Stimulated activated CD4-positive, alpha-beta T cell treated with anti-CD3 and anti-CD28 coated beads, Interleukin-1b, Interleukin-23, amount 100 ng/mL, for 48 hours (primary cell): ENCODE measurements at regions not wholly inside any gene's neighbourhood (a gene's known extent, or its start where the extent isn't known, plus 50 kb on each side); places are given as distances from the start of the nearest gene placed in this dataset.

Experiments
- DNase-seq: peaks from one replicate; pipeline ENCODE4 v3.0.0-alpha.2; 2020

DNA sequence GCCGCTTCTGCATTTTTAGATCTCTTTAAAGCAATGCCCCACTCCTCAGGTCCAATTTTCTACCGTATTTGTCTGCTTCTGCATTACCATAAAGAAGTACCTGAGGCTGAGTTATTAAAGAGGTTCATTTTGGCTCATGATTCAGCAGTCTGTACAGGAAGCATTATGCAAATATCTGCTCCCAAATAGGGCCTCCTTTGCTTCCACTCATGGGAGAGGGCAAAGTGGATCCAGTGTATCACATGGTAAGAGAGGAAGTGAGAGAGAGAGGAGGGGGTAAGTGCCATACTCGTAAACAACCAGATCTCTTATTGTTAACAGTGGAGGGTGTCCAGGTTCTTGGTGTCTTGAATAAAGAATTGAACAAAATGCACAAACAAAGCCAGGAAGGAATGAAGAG, 316.1 kb upstream of the SEL1L start:
- no peak for DNase-seq

DNA sequence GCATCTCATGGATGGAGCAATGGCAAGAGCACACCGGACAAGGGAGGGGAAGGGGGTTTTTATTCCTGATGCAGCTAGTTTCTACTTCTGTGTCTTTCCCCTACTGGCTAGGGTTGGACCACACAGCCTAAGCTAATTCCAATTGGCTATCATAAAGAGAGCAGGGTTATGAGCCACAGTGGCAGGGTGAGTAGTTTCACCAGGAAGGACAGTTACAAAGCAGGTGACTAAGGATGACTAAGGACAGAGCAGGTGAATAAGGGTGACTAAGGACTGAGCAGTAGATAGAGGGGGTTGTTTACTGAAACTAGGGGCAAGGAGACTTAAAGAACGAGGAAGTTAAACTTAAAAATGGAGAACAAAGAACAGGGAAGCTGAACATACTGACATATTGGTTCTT, 321.4 kb upstream of the SEL1L start:
- no peak for DNase-seq

DNA sequence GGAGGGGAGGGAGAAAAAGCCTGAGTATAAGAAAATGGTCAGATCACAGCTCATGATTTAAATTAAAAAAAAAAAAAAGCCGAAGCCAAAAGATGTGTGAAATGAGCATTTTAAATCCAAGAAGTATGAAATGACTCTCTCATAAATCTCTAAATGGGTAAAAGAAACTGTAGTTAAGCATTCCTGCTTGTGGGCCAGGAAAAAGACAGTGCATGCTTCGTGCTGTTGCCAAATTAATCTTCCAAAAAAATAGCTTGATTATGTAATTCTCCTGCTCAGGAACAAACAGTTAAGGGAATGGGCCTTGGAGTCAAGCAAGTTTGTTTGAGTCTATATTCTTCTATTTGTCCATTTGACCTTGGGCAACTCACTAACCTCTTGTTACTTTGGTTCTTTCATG, 325.4 kb upstream of the SEL1L start:
- DNase-seq: no peak

DNA sequence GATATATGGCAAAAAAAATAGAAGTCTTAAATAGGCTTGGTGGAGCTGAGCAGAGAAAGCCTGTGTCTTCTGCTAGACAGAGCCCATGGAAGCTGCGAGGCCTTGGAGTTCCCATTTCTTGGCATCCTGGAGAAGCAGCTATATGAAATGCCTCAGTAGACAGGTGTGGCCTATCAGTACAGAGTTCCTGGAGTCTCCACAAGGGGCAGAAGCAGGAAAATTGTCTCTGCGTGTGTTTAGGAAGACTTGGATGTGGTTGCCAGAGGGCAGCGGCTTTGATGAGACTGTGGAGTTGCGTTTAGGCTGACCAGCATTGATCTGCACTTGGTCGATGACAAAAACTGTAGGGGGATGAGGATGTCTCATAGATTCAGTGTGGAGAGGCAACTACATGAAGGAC, 334.5 kb upstream of the SEL1L start:
- DNase-seq: no peak

DNA sequence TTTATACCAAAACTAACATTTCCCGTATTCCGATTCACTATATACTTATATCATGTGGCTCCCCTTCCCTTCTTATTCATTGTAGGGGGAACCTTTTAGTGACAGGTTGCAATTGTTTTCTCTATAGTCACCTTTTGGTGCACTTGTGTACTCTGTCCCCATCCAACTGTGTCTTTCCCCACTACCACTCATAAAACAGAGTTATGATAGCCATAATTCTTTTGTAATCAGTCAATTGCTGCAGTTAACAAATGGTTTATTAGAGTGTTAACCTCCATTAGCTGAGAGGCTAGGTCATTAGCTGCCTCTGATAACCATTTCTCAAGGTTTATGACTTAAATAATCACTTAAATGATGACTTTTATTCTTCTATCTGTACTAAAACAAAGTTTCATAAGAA, 338.1 kb upstream of the SEL1L start:
- no peak for DNase-seq

DNA sequence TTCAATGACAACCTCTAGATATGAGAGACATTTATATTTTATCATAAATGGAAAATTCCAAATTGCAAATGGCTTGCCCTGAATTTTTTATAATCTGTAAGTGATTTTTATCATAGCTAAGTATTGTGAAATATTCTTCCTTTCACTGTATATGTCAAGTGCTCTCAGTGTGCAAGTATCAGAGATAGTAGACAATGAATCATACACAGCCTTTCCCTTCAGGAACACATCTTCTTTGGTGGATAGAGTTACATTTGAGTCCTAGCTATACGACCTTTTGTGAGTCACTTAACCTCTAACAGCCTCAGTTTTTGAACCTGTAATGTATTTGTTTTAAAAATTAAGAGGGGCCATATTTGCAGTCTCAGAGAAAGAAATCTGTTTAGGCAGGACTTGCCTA, 350.7 kb upstream of the SEL1L start:
- no peak for DNase-seq

DNA sequence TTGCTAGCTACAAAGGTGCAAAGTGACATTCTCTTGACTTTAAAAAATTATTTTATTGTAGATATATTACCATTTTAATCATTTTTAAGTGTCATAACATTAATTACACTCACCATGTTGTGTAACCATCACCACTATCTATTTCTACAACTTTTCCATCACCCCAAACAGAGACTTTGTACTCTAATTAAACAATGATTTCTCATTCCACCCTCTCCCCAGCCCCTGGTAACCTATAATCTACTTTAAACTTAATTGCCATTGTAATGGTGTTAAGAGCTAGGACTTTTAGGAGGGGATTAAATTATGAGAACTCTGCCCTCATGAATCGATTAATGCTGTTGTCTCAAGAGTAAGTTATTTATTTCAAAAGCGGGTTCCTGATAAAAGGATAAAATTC, 352.9 kb upstream of the SEL1L start:
- DNase-seq: no peak

DNA sequence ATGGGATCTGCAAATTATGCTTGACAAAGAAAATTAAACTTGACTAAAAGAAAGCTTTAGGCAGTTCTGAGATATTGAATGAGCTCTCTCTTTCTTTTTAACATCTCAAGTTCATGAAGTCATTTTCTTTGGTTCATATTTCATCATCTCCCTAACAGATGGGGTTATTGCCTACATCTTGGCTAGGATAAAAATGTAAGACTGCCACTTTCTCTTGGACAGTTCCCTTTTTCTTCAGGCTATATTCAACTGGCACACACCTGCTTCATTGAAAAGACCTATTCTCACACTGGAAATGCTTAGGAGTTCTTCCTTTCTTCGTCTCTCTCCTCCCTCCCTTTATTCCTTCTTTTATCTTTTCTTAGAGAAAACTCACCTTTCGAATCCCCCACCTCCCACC, 355.9 kb upstream of the SEL1L start:
- no peak for DNase-seq

DNA sequence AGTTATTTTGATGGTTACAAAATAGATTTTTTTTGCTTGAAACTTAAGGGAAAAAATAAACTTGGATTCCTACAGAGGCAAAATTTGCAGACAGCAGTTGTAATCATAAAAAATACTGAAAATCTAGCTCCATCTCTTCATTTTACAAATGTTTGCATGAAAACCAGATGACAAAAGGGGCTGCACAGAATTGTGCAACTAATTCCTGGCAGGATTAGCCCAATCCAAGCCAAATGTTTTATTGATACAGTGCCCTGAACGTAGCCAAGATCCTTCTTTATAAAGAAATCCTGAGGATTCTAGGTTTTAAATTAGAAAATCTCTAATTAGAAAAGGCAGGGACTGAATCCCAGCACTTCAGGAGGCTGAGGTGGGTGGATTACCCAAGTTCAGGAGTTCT, 356.4 kb upstream of the SEL1L start:
- DNase-seq: no peak

DNA sequence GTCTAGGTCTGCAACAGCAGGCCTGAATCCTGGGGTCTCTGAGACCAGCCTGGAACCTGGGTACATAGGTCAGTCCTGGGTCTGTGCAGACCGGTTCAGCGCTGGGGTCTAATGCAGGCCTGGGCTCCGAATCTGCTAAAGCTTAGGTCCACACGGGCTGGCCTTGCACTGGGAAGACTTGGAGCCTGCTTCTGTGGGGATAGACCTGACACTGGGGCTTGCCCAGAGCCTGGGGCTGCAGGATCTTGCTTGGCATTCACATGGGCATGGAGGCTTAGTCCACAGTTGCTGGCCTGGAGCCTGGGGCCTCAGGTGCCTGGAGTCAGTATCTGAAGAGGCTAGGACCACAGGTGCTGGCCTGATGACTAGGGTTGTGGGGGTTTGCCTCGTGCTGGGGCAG, 369.8 kb upstream of the SEL1L start:
- DNase-seq: no peak

DNA sequence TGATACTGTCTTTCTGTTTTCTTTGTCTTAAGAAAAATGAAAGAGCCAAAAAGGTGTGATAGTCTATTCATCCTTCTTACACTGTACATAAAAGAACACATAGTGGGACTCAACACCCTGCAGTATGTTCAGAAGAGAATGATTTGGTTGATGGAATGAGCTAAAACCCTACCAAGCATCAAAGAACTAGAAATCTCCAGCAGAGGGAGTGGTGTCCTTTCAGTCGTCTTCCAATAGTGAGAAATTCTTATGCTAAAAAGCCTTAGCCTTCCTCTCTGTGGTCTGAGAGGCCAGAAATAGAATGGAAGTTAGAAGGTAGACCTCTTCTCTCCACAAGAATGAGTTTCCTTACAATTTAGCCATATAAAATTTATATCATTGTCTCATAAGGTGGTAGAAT, 393.4 kb upstream of the SEL1L start:
- DNase-seq: no peak

DNA sequence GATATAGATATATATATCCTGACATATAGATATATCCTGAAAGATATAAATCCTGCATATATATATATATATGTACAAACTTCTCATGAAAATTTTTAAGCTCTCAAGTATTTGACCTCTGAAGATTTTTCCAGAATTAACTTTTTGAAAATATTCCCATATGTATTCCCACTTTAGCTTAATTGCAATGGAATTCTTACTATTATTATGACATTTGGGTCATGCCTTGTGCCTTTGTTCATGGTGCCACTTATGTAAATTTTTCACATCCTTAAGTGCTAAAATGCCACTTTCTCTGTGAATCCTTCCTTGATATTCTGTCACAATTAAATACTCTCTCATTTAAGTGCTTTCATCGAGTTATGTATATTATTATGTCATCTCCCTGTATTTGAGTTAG, 398.2 kb upstream of the SEL1L start:
- DNase-seq: no peak

DNA sequence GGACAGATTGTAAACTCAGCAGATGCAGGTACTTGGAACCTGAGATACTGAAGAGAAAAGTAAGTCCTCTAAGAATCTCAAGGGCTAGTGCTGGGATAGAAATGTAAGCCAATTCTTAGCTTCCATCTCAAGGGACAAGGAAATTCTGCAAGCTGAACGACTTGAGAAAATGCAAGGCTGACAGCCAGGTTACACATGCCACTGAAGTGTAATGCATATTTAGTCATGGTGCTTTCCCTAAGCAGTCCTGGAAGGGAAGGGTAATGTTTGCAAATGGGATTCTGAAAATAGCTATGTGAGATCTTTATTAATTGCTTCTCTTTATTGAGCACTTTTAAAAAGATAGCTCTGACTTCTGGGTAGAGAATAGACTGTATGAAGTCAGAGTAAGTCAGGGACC, 402.7 kb upstream of the SEL1L start:
- no peak for DNase-seq

DNA sequence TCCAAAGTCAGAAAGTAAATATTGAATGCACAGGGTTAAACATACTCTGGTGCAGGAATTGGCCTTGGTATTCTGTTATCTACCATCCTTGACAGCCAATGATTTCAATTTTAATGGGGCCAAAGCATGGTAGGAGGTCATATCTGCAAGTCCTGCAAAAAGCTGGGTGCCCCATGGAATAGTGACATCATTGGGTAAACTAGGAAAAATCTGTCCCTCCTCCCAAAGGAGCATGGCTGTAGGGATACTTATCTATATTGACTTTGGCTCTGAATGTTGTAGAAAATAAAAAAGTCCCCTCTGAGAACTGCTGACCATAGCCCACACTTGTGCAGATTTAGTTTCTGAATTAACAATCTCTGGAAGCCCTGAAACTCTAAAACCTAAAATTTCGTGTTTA, 403.2 kb upstream of the SEL1L start:
- DNase-seq: no peak

DNA sequence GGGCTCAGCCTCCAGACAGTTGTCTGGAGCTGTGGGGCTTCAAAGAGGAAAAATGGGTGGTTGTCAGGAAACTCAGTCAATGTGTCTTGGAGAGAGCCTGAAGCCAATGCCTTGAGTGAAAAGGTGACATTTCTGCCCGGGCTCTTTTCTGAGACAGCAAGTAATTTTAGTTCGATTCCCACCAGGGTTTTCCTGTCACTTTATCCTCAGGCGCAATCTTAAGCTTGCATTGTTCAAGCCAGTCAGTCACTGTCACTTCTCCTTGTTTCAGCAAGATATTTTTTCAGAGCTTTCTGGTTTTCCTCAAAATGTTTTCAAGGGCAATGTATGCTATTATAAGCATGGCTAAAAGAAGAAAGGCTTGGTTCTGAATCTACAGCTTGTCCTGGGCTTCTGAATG, 404.7 kb upstream of the SEL1L start:
- DNase-seq: no peak

DNA sequence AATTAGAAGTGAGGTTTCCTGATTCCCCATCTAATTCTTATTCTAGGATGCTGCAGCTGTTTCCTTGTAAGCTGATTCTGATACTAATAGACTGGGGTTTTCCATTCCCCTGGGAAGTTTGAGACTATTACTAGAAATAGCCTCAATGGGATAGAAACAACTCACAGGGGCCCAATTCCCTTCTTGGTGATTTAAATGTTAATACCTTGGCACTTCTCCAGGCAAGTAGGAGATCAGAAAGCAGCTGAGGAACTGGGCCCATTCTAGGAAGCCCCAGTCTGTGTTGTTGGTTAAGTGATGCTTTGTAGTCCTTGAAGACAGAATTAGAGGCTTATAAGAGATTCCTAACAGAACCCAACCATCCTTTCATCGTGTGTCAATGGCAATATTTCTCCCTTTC, 407.0 kb upstream of the SEL1L start:
- no peak for DNase-seq

DNA sequence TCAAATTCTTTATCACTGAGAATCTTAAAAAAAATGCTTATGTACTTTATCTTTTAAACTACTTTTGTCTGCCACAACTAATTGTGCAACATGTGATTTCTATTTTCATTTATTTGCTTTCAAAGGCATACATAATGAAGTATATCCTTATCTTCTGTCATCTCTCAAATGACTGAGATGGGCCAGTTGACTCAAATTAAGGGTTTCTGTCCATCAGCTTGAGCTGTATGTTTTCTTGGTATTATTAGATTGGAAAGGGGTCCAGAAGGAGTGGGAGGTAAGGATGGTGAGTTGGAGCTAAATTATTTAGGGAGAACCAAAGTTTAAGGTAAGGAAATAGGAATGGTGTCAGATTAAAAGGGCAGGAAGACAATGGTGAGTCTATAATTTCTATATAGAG, 408.4 kb upstream of the SEL1L start:
- no peak for DNase-seq

DNA sequence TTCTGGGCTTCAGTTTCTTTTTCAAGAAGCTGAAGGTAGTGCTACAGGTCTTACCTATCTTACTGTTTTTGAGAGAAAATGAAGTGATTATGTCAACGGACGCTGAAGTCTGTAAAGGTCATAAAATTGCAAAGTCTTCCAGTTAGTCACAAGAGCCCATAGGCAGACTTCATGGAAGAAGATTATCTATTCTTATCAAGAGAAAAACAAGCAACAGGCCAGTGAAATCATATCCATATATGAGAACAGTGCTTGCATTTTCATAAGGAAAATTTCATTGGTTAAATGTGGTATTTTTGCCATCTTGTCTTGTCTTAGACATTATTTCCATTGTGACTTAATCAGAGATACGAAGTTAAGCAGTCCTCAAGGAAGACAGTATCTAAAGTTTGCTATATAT, 412.7 kb upstream of the SEL1L start:
- DNase-seq: no peak

DNA sequence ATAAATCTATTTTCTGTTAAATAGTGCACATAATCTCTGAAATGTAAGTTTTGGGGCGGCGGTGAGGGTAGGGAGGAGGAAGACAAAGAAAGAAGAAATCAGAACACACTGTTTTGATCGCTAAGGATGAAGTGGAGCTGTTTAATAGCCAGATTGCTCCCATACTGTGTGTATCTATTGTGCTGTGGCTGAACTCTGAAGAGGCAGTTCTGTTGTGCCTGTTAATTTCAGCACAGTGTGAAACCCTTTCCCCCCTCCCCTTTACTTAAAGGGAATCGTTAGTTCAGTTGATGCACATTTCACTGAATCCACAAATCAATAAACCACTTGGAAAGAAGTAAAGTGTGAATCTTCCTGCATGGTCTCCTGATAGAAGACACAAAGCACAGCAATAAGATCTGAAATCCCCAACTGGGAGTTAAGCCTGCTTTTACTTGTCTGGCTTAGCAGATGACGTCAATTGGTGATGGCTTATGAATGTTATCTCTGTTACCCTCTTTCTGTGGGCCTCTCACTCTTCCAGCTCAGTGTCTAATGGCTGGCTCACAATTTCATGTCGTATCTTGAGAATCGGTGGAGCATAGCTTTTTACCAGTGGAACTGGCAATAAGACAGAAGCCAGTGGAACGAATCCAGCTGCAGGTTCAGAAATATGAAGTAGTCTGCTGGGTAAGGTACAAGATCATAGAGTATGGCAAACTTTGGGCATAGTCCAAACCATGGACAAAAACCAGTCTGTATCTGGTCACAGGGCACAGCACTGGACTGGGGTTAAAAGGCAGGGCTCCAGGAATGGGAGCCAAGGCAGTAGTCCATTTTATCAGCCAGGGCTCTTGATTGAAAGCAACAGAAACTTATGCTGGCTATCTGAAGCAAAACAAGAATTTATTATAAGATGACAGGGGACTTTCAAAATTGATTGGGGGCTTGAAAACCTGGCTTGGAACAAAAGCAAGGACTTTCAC, 413.5 kb upstream of the SEL1L start:
- DNase-seq: no peak

DNA sequence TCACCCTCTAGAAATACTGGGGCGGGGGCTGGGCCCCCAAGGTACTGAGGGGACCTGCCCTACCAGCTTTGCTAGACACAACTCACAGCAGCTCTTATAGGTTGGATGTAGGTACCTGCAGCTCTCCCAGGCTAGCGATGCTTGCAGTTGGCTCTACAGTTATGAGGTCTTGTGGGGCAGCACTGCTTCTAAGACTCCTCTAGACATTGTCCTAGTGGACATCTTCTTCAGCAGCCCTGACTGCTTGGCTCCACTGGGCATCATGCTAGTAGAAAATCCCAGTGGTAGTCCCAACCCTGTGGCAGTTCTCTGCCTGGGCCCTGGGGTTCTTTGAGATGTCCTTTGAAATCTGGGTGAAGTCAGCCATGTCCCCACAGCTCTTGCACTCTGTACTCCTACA, 419.3 kb upstream of the SEL1L start:
- no peak for DNase-seq

DNA sequence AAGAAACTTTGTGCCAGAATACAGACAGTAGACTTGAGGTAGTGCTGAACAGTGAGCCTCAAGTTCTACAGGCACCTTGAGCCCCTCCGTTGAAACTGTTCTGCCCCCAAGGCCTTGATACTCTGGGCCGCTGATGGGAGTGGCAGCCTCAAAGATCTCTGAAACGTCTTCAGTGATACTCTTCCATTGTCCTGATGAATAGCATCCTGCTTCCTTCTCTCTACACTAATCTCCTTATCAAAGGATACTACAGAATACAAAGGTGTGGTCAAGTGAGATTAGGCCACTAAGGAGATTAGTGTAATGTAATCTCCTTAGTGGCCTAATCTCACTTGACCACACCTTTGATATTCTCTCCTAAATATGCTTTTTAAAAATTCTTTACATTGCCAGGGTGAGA, 419.8 kb upstream of the SEL1L start:
- DNase-seq: no peak

DNA sequence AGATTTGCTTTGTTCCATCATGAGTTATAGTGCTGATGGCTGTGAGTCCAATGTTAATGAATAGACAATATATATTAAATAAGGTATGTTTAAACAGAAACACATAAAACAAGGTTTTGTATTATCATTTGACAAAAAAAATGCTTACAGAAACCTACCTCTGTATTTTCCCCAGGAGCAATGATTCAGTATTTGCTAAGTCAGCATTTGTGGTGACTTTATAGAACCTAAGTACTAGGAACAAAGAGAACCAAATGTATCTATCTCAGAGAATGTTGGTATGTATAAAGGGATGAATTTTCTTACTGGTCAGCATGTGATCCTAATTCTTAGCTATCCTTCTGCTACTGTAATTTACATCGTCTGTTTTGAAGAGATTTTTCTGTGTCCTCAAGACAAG, 421.5 kb upstream of the SEL1L start:
- DNase-seq: no peak

DNA sequence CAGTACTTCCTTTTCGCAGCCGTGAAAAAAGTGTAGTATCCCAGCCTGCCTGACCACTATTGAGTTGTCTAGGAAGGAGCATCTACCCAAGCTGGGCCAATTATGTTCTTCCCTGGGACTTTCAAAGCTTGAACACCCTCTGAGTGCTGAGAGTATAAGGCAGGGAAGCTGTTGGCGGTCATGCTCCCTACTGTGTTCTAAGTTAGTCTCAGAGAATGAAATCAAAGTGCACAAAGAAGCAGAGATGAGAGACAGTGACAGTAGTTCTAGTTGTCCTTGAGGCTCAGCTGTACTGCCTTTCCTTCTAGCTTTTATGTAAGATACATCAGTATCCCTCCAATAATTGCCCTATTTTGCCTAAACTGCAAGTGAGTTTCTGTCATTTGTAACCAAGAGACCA, 427.1 kb upstream of the SEL1L start:
- DNase-seq: no peak

DNA sequence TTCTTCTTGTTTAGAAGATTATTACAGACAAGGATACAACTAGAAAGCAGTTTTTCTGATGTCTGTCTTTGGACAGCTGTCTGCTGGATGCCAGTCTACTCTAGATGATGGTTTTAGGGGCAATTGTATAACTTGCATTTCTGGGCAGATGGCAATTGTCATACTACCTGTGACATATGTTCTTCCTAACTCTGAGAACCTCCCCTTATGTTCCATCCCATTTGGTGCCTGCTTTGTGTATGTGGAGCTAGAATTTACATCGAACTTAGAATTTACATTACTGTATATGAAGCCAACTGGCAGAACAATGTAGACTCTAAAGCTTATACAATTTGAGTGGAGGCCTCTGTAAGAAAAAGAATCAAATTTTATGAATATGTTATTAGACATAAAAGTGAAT, 430.2 kb upstream of the SEL1L start:
- no peak for DNase-seq

DNA sequence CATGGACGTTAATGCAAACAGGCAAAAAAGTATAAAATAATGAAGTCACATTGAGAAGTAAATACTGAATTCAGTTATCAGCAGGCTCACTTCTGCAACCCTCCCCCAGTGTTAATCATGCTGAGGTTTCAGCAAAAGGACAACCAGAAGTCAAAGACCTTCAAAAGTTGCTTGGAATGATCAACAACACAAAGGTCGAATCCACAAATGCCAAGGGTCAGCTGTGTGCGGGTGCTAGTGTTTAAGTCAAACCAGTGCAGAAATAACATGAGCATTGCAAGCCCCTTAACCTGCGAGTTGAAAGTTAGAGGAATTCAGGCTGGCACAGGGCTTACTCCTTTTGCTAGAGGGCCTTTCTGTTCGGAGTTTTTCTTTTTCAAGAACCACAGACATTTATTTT, 436.7 kb upstream of the SEL1L start:
- no peak for DNase-seq
